Ovary (tissue), 7 donors: ENCODE measurements at regions not wholly inside any gene's neighbourhood (a gene's known extent, or its start where the extent isn't known, plus 50 kb on each side); places are given as distances from the start of the nearest gene placed in this dataset.
A peak's percentile ranks its signal among the peaks of the same experiment; 100 is the strongest.

Experiments used
- DNase-seq, 5 donors: peaks; one replicate each; pipeline ENCODE4 v3.0.0-alpha.2; 2019 to 2020
- H3K27ac ChIP-seq, 2 donors: fragments of 200-600 bp; one replicate each; pipeline versions ENCODE4 v1.5.1 to v1.8.0; 2019 to 2022
- H3K27me3 ChIP-seq: fragments of 200-600 bp; one replicate; pipeline ENCODE4 v1.8.0; 2022
- H3K36me3 ChIP-seq: fragments of 200-600 bp; sonication (generic); one replicate; pipeline ENCODE4 v1.5.1; 2019
- H3K4me1 ChIP-seq: one replicate; pipeline ENCODE4 v1.8.1; 2013; ENCODE audit warnings: mild to moderate bottlenecking, moderate library complexity; ENCODE audit not compliant: insufficient read depth
- H3K4me3 ChIP-seq: fragments of 200-600 bp; sonication (generic); one replicate; pipeline ENCODE4 v1.5.1; 2017
- H3K9me3 ChIP-seq, 2 donors: fragments of 200-600 bp in 1 of 2; sonication (generic) in 1 of 2; one replicate each; pipeline versions ENCODE4 v1.5.1 to v1.8.1; 2013 to 2019; ENCODE audit warnings: mild to moderate bottlenecking in 1 of 2, moderate library complexity in 1 of 2
- EP300 ChIP-seq: sonication (generic); formaldehyde crosslinking; IDR thresholded peaks from one replicate; pipeline ENCODE4 v1.6.1; 2017; ENCODE audit warnings: antibody characterized with exemption
- POLR2A ChIP-seq: fragments of 450-650 bp; IDR thresholded peaks from one replicate; pipeline ENCODE4 v1.6.1; 2017; ENCODE audit warnings: antibody characterized with exemption, mild to moderate bottlenecking, moderate library complexity
- WGBS, 3 donors: extraction: QIAGEN DNeasy Blood & Tissue Kit in 1 of 3; methylation state at CpG; one replicate each; pipeline versions ENCODE4 v1.1.5 to v1.1.7; 2013 to 2017; 5-methylcytosine and 5-hydroxymethylcytosine counted together
- intact Hi-C, 4 donors: fragments of 100-400 bp; cut with DNase I; formaldehyde crosslinking; loops; one replicate each; pipeline versions ENCODE4 v1.11.0 to v1.15.1; 2022 to 2023
- TF ChIP-seq, protein P1 (sequence below), 3 donors: fragments of 450-650 bp in 2 of 3; fragments of 200-600 bp in 1 of 3; IDR thresholded peaks; one replicate each; pipeline versions ENCODE4 v1.5.1 to v1.8.0; 2016 to 2022; ENCODE audit warnings: antibody characterized with exemption in 3 of 3, mild to moderate bottlenecking in 1 of 3
- donor health status: DM: no; HTN: no; CAD: no; lungs with moderate emphysema.
- donor health status: DM: no; HTN: no; CAD: no.
- donor health status: Bipolar disorder and iron deficiency.
- donor health status: DM: no; HTN: no; CAD: no.
- donor health status: DM: yes; HTN: yes; CAD: no.

DNA sequence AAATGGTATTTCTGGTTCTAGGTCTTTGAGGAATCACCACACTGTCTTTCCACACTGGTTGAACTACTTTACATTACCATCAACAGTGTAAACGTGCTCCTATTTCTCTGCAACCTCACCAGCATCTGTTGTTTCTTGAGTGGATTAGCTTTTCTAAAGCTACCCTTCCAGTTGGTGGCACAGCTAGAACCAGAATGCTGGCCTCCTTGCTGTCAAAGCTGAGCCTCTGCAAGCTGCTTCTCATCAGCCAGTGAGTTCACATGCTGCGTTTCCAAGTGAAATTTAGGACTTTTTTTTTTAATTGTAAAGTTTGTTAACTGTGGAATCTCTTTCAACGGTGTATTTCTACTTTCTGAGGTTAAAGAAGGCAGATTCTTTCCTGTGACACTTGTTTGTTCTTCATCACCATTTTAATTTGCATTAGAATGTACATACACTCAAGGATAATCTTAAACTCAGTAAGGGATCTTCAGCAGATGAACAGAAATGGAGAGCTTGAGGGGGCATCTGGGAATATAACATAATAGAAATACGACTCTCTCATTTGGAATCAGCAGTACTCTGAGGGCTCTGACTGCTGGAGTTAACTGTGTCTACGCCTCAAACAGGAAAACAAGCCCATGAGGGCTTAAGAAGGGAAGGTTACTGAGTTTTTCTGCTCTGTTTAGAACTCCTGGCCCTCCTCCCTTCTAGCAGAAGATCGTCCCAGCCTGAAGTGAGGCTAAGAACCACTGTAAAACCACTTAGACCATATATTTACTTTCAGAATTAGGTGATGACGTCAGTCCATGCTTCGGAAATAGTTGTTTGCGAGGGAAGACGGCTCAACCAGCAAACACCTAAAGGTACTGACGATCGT lies 148.4 kb upstream of the FAM20A start:
- H3K4me3 ChIP-seq, result no peak overlapping the region
- WGBS, 3 donors, result 59 to 61% (median 61%) methylated on average over 12 of the region's 12 CpGs
- no peaks in the 10 kb centered on the region for H3K27me3 ChIP-seq
- DNase-seq, result no peak
- TF ChIP-seq, protein P1, sequence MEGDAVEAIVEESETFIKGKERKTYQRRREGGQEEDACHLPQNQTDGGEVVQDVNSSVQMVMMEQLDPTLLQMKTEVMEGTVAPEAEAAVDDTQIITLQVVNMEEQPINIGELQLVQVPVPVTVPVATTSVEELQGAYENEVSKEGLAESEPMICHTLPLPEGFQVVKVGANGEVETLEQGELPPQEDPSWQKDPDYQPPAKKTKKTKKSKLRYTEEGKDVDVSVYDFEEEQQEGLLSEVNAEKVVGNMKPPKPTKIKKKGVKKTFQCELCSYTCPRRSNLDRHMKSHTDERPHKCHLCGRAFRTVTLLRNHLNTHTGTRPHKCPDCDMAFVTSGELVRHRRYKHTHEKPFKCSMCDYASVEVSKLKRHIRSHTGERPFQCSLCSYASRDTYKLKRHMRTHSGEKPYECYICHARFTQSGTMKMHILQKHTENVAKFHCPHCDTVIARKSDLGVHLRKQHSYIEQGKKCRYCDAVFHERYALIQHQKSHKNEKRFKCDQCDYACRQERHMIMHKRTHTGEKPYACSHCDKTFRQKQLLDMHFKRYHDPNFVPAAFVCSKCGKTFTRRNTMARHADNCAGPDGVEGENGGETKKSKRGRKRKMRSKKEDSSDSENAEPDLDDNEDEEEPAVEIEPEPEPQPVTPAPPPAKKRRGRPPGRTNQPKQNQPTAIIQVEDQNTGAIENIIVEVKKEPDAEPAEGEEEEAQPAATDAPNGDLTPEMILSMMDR (IDR thresholded peaks at IDR 0.05), result no peak
- H3K27ac ChIP-seq, result no peak overlapping the region
- H3K36me3 ChIP-seq, result no peaks in the 10 kb centered on the region
- no peaks in the 10 kb centered on the region for H3K4me1 ChIP-seq
- intact Hi-C loops, result loop anchor here in 3 of 4 donors (10.0 kb wide), 3 partner anchors 145 to 285 kb away; partner anchors contain the start of gene FAM20A (in 1 of the 3)
- H3K9me3 ChIP-seq, result no peaks in the 10 kb centered on the region

DNA sequence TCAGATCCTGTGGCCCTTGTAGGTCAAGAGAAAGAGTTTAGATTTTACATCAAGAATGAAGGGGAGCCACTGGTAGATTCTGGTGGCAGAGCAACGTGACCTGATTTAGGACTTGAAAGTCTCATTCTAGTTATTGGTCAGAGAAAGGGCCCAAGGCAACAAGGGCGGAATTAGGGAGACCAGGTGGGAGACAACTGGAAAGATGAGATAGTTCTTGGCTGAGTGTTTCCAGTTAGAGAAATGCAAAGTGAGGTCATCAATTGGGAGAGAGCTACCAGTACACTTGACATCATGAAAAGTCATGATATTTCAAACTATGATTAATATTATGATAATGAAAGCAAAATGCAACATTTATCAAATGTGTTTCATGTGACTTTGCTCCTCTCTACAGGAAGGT lies 147.2 kb upstream of the FAM20A start:
- no peaks in the 10 kb centered on the region for H3K27me3 ChIP-seq
- no peaks in the 10 kb centered on the region for H3K36me3 ChIP-seq
- no peaks in the 10 kb centered on the region for H3K9me3 ChIP-seq
- WGBS, 3 donors, result 89 to 95% (median 92%) methylated on average over 2 of the region's 2 CpGs
- TF ChIP-seq, protein P1 (IDR thresholded peaks at IDR 0.05), result no peak
- TF ChIP-seq POLR2A, result no peak
- no peak for TF ChIP-seq EP300
- no peak for DNase-seq
- H3K27ac ChIP-seq, result no peak overlapping the region
- no peak overlapping the region for H3K4me3 ChIP-seq
- intact Hi-C loops, result no loop called here
- H3K4me1 ChIP-seq, result no peaks in the 10 kb centered on the region

DNA sequence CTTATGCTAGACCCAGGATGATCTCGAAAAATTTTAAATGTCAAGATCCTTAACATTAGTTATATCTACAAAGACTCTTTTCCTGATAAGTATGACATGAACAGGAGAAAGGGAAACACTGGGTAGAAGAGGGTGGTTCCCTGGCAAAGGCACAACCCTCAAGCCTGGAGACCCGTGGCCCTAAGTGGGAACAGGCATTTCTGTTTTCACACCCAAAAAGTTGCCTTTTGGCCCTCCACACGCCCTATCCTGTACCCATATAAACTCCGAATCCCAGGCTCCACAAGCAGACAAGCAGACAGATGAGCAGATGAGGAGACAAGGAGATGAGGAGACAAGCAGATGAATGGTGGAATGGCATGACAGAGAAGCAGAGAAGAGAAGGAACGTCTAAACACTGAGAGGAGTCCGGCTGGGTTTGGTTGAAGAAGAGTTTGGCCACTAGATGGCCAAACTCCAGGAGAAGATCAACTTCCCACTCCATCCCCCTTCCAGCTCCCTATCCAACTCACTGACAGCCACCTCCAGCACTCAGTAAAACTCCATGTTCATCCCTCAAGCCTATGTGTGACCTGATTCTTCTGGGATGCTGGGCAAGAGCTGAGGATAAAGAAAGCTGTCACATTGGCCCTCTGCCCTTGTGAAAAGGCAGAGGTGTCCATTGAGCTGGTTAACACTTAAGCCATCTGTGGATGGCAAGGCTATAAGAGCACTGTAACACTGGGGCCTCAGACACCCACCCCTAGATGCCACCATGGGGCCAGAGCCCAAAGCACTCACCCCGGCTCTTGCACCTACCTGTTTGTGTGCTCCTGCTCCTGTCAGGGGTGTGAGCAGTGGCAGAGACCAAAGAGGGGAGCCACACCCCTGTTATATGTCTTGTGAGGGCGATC lies 139.6 kb upstream of the FAM20A start:
- intact Hi-C loops, result no loop called here
- Histone ChIP-seq H3K4me1 (peaks cover 8% of the 10 kb centered on the region), H3K36me3 (no peaks in the 10 kb centered on the region), H3K27ac (no peak overlapping the region), H3K27me3 (no peaks in the 10 kb centered on the region), H3K9me3 (peaks cover 0 to 2% of the 10 kb centered on the region in 2 donors), H3K4me3 (no peak overlapping the region)
- WGBS, 3 donors, result 89 to 91% (median 90%) methylated on average over 8 of the region's 8 CpGs
- DNase-seq, result no peak
- TF ChIP-seq, protein P1 (IDR thresholded peaks at IDR 0.05), result no peak
- no peak for TF ChIP-seq POLR2A
- no peak for TF ChIP-seq EP300

DNA sequence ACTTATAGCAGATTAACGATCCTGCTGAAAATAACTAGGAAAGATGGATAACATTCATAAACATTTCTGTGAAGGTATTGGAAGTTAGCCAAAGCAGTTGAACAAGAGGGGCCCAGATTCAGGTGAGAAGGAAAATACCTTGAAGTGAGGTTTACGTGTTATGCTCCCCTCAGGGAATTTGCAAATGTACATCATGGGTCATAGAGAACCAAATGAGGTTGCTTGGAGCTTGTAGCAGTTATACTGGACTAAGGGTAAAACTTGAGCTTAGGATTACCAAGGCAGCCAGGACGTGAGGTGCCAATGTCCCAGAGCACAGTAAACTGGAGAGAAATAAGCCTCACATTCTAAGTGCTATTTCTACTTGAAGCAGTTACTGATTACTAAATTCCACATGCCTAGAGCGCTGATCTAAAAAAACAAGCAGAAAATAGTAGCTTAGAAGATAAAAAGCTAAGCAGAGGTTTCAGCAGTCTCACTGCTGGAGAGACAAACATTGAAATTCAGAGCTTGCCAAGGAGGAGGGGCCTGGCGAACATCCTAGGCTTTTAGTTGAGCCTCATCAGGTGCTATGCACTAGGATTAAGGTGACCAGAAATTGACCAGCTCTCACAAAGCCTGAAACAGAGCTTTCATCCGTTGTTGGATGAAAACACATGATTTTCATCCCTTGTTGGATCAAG lies 136.7 kb upstream of the FAM20A start:
- no peak for TF ChIP-seq EP300
- TF ChIP-seq, protein P1 (IDR thresholded peaks at IDR 0.05), result no peak
- TF ChIP-seq POLR2A, result no peak
- intact Hi-C loops, result no loop called here
- 25 to 36% (median 26%) methylated on average over 6 of the region's 6 CpGs for WGBS, 3 donors
- H3K4me1 ChIP-seq, result peaks cover 17% of the 10 kb centered on the region
- no peaks in the 10 kb centered on the region for H3K36me3 ChIP-seq
- peaks cover 0 to 2% of the 10 kb centered on the region in 2 donors for H3K9me3 ChIP-seq
- H3K27me3 ChIP-seq, result no peaks in the 10 kb centered on the region
- DNase-seq, result peak; percentile 29 to 59 (median 50)
- H3K27ac ChIP-seq, result no peak overlapping the region
- H3K4me3 ChIP-seq, result no peak overlapping the region
